PFSK-1 (cell line): ENCODE measurements at regions not wholly inside any gene's neighbourhood (a gene's known extent, or its start where the extent isn't known, plus 50 kb on each side); places are given as distances from the start of the nearest gene placed in this dataset.

Experiments used
- FOXP2 ChIP-seq: optimal IDR thresholded peaks from 2 replicates; pipeline ENCODE3; 2011; ENCODE audit warnings: borderline replicate concordance, control low read depth, inconsistent platforms; ENCODE audit not compliant: insufficient read depth; ENCODE audit errors: extremely low read length, extremely low read depth
- POLR2AphosphoS5 ChIP-seq: IDR thresholded peaks from 2 replicates; pipeline ENCODE4 v1.6.1; 2012; ENCODE audit warnings: low read depth, mild to moderate bottlenecking, control low read depth, low read length, moderate library complexity
- SIN3A ChIP-seq: IDR thresholded peaks from 2 replicates; pipeline ENCODE4 v1.6.1; 2012; ENCODE audit warnings: mild to moderate bottlenecking, low read length, moderate library complexity, borderline replicate concordance; ENCODE audit not compliant: insufficient read depth
- TAF1 ChIP-seq: IDR thresholded peaks from 2 replicates; pipeline ENCODE4 v1.6.1; 2012; ENCODE audit warnings: low read length, control low read depth, borderline replicate concordance; ENCODE audit not compliant: insufficient read depth
- TF ChIP-seq, protein P1 (sequence below), 2 experiments: IDR thresholded peaks; 2 replicates each; pipeline versions ENCODE4 v1.6.1 to v1.8.0; 2011 to 2012; ENCODE audit warnings: low read depth in 2 of 2, low read length in 2 of 2, control low read depth in 1 of 2, inconsistent platforms in 1 of 2, mild to moderate bottlenecking in 1 of 2, moderate library complexity in 1 of 2; ENCODE audit not compliant: insufficient read depth in 1 of 2

DNA sequence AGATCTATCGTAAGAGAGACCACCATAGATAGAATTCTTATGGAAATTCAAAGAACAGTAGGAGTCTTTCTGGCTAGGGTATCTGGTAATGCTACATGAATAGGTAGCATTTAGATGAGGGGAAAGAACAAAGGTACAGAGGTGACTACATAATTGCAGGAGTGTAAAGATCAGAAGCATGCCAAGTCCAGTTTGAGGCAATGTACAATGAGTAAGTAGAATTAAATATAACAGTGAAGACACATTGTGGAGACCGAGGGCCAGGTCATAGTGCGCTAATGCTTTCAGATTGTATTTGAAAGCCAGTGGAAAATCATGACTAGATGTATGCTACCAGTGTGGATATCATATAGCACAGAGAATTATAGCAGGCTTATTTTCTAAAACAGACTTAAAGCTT lies 1611.6 kb upstream of the LRRTM3 start:
- TF ChIP-seq, protein P1, sequence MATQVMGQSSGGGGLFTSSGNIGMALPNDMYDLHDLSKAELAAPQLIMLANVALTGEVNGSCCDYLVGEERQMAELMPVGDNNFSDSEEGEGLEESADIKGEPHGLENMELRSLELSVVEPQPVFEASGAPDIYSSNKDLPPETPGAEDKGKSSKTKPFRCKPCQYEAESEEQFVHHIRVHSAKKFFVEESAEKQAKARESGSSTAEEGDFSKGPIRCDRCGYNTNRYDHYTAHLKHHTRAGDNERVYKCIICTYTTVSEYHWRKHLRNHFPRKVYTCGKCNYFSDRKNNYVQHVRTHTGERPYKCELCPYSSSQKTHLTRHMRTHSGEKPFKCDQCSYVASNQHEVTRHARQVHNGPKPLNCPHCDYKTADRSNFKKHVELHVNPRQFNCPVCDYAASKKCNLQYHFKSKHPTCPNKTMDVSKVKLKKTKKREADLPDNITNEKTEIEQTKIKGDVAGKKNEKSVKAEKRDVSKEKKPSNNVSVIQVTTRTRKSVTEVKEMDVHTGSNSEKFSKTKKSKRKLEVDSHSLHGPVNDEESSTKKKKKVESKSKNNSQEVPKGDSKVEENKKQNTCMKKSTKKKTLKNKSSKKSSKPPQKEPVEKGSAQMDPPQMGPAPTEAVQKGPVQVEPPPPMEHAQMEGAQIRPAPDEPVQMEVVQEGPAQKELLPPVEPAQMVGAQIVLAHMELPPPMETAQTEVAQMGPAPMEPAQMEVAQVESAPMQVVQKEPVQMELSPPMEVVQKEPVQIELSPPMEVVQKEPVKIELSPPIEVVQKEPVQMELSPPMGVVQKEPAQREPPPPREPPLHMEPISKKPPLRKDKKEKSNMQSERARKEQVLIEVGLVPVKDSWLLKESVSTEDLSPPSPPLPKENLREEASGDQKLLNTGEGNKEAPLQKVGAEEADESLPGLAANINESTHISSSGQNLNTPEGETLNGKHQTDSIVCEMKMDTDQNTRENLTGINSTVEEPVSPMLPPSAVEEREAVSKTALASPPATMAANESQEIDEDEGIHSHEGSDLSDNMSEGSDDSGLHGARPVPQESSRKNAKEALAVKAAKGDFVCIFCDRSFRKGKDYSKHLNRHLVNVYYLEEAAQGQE (IDR thresholded peaks at IDR 0.05; ENCODE audit: insufficient read depth in 1 of 2, low read depth in 2 of 2, low read length in 2 of 2), result no peak
- TF ChIP-seq FOXP2, result no peak
- TF ChIP-seq POLR2AphosphoS5, result no peak
- TF ChIP-seq SIN3A, result no peak
- no peak for TF ChIP-seq TAF1

DNA sequence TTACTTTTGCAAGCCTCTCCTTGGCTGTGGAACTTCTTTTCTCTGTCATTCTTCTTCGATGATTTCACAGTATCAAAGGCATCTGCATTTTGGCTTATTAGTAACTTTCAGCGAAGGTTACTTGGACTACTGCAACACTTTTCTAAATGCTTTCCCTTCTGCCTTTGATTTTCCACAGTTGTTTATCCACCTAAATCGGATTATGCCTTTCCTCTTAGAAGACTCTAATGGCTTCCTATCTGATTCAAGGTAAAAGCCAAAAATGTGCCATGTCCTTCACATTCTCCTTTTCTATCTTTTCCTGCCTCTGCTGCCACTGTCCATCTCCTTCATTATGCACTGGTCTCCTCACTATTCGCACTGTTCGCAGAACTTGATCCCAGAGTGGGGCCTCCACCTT lies 1606.3 kb upstream of the LRRTM3 start:
- TF ChIP-seq, protein P1 (IDR thresholded peaks at IDR 0.05; ENCODE audit: insufficient read depth in 1 of 2, low read depth in 2 of 2, low read length in 2 of 2), result no peak
- TF ChIP-seq POLR2AphosphoS5 (no peak), TAF1 (no peak), SIN3A (no peak), FOXP2 (no peak)

DNA sequence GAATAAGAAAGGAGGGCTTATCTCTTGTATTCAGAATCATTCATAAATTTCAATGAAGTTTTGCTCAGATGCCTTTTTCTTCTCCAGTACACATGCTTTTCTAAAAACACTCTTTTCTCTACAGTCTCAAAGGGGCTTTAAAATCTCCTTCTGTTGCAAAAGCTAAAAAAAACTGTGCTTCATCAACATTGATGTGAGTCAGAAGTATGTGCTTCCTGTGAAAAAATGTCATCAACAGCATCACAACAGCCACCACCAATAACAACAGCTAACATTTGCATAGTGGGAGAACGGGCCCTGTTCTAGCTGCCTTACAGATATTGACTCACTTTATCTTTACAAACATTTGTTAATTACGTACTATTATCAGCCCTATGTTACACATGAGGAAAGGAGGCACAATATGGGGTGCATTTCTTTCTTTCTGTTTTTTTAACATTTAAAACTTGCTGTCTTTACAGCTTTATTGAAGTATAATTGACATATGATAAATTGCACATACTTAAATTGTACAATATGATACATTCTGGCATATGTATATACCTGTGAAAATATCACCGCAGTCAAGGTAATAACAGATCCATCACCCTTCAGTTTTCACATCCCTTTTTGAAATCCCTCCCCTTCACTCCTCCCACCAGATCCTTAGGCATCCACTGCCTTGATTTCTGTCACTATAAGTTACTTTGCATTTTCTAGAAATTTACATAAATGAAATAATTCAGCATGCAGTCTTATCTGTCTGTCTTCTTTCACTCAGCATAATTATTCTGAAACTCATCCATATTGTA lies 1605.4 kb upstream of the LRRTM3 start:
- TF ChIP-seq FOXP2 (no peak), SIN3A (no peak), POLR2AphosphoS5 (no peak), TAF1 (no peak)
- TF ChIP-seq, protein P1 (IDR thresholded peaks at IDR 0.05; ENCODE audit: insufficient read depth in 1 of 2, low read depth in 2 of 2, low read length in 2 of 2), result no peak

DNA sequence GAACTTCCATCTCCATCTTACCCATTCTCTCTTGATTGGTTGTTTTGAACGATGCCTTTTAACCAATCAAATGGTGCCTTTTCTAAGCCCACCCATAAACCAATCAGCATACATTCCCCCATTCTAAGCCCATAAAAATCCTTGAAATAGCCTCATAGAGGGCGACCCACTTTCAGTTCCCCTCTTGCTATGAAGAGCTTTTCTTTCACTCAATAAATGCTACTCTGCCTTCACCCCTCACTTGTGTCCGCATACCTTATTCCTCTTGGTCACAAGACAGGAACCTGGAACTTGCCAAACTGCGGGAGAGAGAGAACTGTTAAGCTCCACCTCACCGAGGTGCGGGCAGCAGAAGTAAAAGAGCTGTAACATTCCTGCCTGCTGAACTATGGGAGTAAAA lies 1602.0 kb upstream of the LRRTM3 start:
- TF ChIP-seq, protein P1 (IDR thresholded peaks at IDR 0.05; ENCODE audit: insufficient read depth in 1 of 2, low read depth in 2 of 2, low read length in 2 of 2), result no peak
- TF ChIP-seq POLR2AphosphoS5, result no peak
- no peak for TF ChIP-seq FOXP2
- no peak for TF ChIP-seq SIN3A
- TF ChIP-seq TAF1, result no peak

DNA sequence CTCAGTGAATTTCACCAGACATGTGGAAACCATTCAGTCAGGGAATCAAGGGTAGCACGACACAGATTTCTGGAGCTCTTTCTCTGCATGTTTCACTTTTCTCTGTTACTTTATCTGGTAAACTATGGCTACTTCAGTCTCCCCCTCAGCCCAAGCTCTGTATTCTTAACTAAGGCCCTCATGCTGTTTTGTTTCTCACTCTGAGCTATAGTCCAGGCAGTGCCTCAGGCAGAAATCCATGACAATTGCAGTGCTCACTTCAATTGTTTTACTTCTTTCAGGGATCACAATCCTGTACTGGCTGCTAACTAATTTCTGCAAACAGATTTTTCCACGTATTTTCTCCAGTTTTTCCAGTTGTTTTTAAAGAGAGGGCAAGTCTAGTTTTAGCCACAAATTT lies 1599.9 kb upstream of the LRRTM3 start:
- TF ChIP-seq TAF1 (no peak), FOXP2 (no peak), SIN3A (no peak), POLR2AphosphoS5 (no peak)
- TF ChIP-seq, protein P1 (IDR thresholded peaks at IDR 0.05; ENCODE audit: insufficient read depth in 1 of 2, low read depth in 2 of 2, low read length in 2 of 2), result no peak
